HepG2 (cell line): ENCODE measurements at regions not wholly inside any gene's neighbourhood (a gene's known extent, or its start where the extent isn't known, plus 50 kb on each side); places are given as distances from the start of the nearest gene placed in this dataset.

Experiments
- ATAC-seq: fragments of 200-7000 bp; cut with Tn5 transposase; 3 replicates; pipeline ENCODE4 v1.9.1; 2020; ENCODE audit warnings: mild to moderate bottlenecking, moderate library complexity
- BruUV-seq: library from RNA; stranded (reverse); fragments of 400-500 nt; replicated peaks from 2 replicates; lab custom pipeline; 2021; lab: Mats Ljungman, UMichigan
- CTCF ChIA-PET: fragments of 300-600 bp; formaldehyde crosslinking; extraction: SDS; loops from one replicate; lab custom pipeline; 2021; ENCODE audit warnings: low total read pairs, inconsistent platforms, low intra/inter-chr PET ratio; lab: Yijun Ruan, JAX
- POLR2A ChIA-PET: fragments of 350-600 bp; sonication (Branson Sonifier 250); formaldehyde crosslinking; loops from one replicate; lab custom pipeline; 2020; ENCODE audit warnings: antibody characterized with exemption, inconsistent platforms; lab: Yijun Ruan, JAX
- DNase-seq: peaks from one replicate; pipeline ENCODE4 v3.0.0-alpha.2; 2015; ENCODE audit warnings: low spot score
- FAIRE-seq: peaks from 3 replicates; lab custom pipeline; 2011; peaks lifted over from hg19 to GRCh38; lab: Jason Lieb, UNC
- H2AFZ ChIP-seq: one replicate; pipeline ENCODE4 v1.6.1; 2011; ENCODE audit warnings: low read length, inconsistent platforms
- H3K27ac ChIP-seq: fragments of 300-600 bp; 3 replicates; pipeline ENCODE4 v1.8.0; 2011; ENCODE audit warnings: mixed run types, mild to moderate bottlenecking, mixed read lengths, low read length, inconsistent platforms; ENCODE audit not compliant: insufficient read depth; ENCODE audit errors: extremely low read length
- H3K27me3 ChIP-seq, 2 experiments: fragments of 200-600 bp in 1 of 2; 2 replicates in 1 of 2; 3 replicates in 1 of 2; pipeline versions ENCODE4 v1.6.0 to v1.8.0; 2011; ENCODE audit warnings: low read length in 2 of 2, mild to moderate bottlenecking in 2 of 2, moderate library complexity in 2 of 2, inconsistent platforms in 1 of 2; ENCODE audit not compliant: insufficient read depth in 2 of 2, control insufficient read depth in 1 of 2
- H3K36me3 ChIP-seq, 2 experiments: fragments of 200-600 bp in 1 of 2; replicated peaks in 1 of 2; 2 replicates in 1 of 2; 3 replicates in 1 of 2; pipeline versions ENCODE4 v1.5.1 to v1.8.0; 2011; ENCODE audit warnings: low read length in 2 of 2, inconsistent platforms in 1 of 2; ENCODE audit not compliant: insufficient read depth in 2 of 2, control insufficient read depth in 1 of 2
- H3K4me1 ChIP-seq: 2 replicates; pipeline ENCODE4 v1.5.1; 2012; ENCODE audit warnings: low read length, inconsistent platforms; ENCODE audit not compliant: insufficient read depth
- H3K4me2 ChIP-seq: 2 replicates; pipeline ENCODE4 v1.6.0; 2011; ENCODE audit warnings: low read depth, low read length, inconsistent platforms
- H3K4me3 ChIP-seq, 3 experiments: fragments of 200-600 bp in 1 of 3; sonication (generic), shearing (Covaris generic) in 1 of 3; replicated peaks in 1 of 3; 2 replicates each; pipeline ENCODE4 v1.5.1; 2011 to 2016; ENCODE audit warnings: low read length in 3 of 3, inconsistent platforms in 2 of 3, low read depth in 2 of 3, mild to moderate bottlenecking in 2 of 3, control low read depth in 1 of 3, mixed read lengths in 1 of 3; ENCODE audit not compliant: insufficient read depth in 1 of 3
- H3K79me2 ChIP-seq: one replicate; pipeline ENCODE4 v1.6.1; 2011; ENCODE audit warnings: low read length, inconsistent platforms; ENCODE audit not compliant: insufficient read depth
- H3K9ac ChIP-seq: 2 replicates; pipeline ENCODE4 v1.6.0; 2011; ENCODE audit warnings: mild to moderate bottlenecking, low read depth, low read length, inconsistent platforms; ENCODE audit not compliant: insufficient read depth
- H3K9me3 ChIP-seq: 2 replicates; pipeline ENCODE4 v1.5.1; 2012; ENCODE audit warnings: mild to moderate bottlenecking, low read length
- H4K20me1 ChIP-seq: 2 replicates; pipeline ENCODE4 v1.6.0; 2011; ENCODE audit warnings: inconsistent platforms, mild to moderate bottlenecking, low read length, moderate library complexity; ENCODE audit not compliant: insufficient read depth
- CCDC6 ChIP-seq: sonication (generic); formaldehyde crosslinking; IDR thresholded peaks from 2 replicates; pipeline ENCODE4 v1.8.1; 2022; ENCODE audit warnings: mild to moderate bottlenecking, missing genetic modification reagents, moderate library complexity
- JARID2 ChIP-seq: sonication (generic); formaldehyde crosslinking; IDR thresholded peaks from 2 replicates; pipeline ENCODE4 v1.8.1; 2023; ENCODE audit warnings: missing genetic modification reagents, inconsistent platforms; ENCODE audit not compliant: insufficient replicate concordance
- PPARG ChIP-seq: conservative IDR thresholded peaks from 2 replicates; pipeline ENCODE4 v1.6.1; 2016; ENCODE audit warnings: missing biosample characterization, missing genetic modification reagents
- RBM39 ChIP-seq: fragments of 200-400 bp; formaldehyde crosslinking; IDR thresholded peaks from one replicate; pipeline ENCODE4 v1.6.1; 2018; ENCODE audit warnings: antibody characterized with exemption, mild to moderate bottlenecking, low read depth, low read length; ENCODE audit not compliant: poor library complexity, severe bottlenecking
- ZNF383 ChIP-seq: sonication (generic); formaldehyde crosslinking; IDR thresholded peaks from 2 replicates; pipeline ENCODE4 v1.4.0; 2020; ENCODE audit warnings: missing genetic modification reagents, mild to moderate bottlenecking, borderline replicate concordance
- ZNF496 ChIP-seq: sonication (generic); formaldehyde crosslinking; IDR thresholded peaks from 2 replicates; pipeline ENCODE4 v1.8.1; 2023; ENCODE audit warnings: mild to moderate bottlenecking, moderate library complexity, missing genetic modification reagents; ENCODE audit not compliant: insufficient replicate concordance
- ZNF878 ChIP-seq: sonication (generic); formaldehyde crosslinking; IDR thresholded peaks from 2 replicates; pipeline ENCODE4 v1.8.1; 2023; ENCODE audit warnings: mild to moderate bottlenecking, missing genetic modification reagents, moderate library complexity
- ZZZ3 ChIP-seq: sonication (generic); formaldehyde crosslinking; IDR thresholded peaks from 2 replicates; pipeline ENCODE4 v1.4.0; 2020; ENCODE audit warnings: missing genetic modification reagents, mild to moderate bottlenecking, borderline replicate concordance
- WGBS: methylation state at CpG from one replicate; pipeline ENCODE4 v1.1.6; 2017; ENCODE audit warnings: low lambda C conversion rate; 5-methylcytosine and 5-hydroxymethylcytosine counted together
- in situ Hi-C: cut with HindIII; loops from 2 replicates; pipeline ENCODE4 v1.10.0; 2017; ENCODE audit warnings: low pct_unique_long_range_greater_than_20kb; ENCODE audit not compliant: extremely low pct_ligation_motif_present
- intact Hi-C: fragments of 100-400 bp; cut with micrococcal nuclease; formaldehyde crosslinking; loops from one replicate; pipeline ENCODE4 v1.10.0; 2022; ENCODE audit not compliant: unreplicated experiment
- TF ChIP-seq, protein P1 (sequence below): sonication (generic); formaldehyde crosslinking; IDR thresholded peaks from 2 replicates; pipeline ENCODE4 v1.4.0; 2020; ENCODE audit warnings: low read depth, mild to moderate bottlenecking, missing genetic modification reagents
- TF ChIP-seq, protein P2 (sequence below): sonication (generic); formaldehyde crosslinking; IDR thresholded peaks from 2 replicates; pipeline ENCODE4 v1.4.0; 2020; ENCODE audit warnings: missing genetic modification reagents
- TF ChIP-seq, protein P3 (sequence below): IDR thresholded peaks from 2 replicates; pipeline ENCODE4 v1.6.1; 2018; ENCODE audit warnings: missing genetic modification reagents, mild to moderate bottlenecking, missing compliant biosample characterization

- WGBS: 0% methylated on average over 2 of the region's 2 CpGs
- no TSS peak for BruUV-seq
- H3K27ac ChIP-seq: no peak overlapping the region
Observed at GRCh38 chr7:51545131-51545530, 228.5 kb upstream of the COBL start.

More at GRCh38 chr7:51545131-51545530, 228.5 kb upstream of the COBL start:
- Histone ChIP-seq H3K4me2 (no peak overlapping the region), H2AFZ (no peak overlapping the region), H4K20me1 (no peaks in the 10 kb centered on the region), H3K4me3 (no peak overlapping the region), H3K27me3 (no peaks in the 10 kb centered on the region), H3K9ac (no peak overlapping the region), H3K4me1 (no peaks in the 10 kb centered on the region), H3K9me3 (no peaks in the 10 kb centered on the region), H3K36me3 (no peaks in the 10 kb centered on the region), H3K79me2 (no peaks in the 10 kb centered on the region)
- TF ChIP-seq, protein P1, sequence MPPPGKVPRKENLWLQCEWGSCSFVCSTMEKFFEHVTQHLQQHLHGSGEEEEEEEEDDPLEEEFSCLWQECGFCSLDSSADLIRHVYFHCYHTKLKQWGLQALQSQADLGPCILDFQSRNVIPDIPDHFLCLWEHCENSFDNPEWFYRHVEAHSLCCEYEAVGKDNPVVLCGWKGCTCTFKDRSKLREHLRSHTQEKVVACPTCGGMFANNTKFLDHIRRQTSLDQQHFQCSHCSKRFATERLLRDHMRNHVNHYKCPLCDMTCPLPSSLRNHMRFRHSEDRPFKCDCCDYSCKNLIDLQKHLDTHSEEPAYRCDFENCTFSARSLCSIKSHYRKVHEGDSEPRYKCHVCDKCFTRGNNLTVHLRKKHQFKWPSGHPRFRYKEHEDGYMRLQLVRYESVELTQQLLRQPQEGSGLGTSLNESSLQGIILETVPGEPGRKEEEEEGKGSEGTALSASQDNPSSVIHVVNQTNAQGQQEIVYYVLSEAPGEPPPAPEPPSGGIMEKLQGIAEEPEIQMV: no peak
- TF ChIP-seq CCDC6 (CRISPR knock-in tag): no peak
- no peak for TF ChIP-seq ZNF878 (CRISPR knock-in tag)
- TF ChIP-seq RBM39: no peak
- TF ChIP-seq, protein P2, sequence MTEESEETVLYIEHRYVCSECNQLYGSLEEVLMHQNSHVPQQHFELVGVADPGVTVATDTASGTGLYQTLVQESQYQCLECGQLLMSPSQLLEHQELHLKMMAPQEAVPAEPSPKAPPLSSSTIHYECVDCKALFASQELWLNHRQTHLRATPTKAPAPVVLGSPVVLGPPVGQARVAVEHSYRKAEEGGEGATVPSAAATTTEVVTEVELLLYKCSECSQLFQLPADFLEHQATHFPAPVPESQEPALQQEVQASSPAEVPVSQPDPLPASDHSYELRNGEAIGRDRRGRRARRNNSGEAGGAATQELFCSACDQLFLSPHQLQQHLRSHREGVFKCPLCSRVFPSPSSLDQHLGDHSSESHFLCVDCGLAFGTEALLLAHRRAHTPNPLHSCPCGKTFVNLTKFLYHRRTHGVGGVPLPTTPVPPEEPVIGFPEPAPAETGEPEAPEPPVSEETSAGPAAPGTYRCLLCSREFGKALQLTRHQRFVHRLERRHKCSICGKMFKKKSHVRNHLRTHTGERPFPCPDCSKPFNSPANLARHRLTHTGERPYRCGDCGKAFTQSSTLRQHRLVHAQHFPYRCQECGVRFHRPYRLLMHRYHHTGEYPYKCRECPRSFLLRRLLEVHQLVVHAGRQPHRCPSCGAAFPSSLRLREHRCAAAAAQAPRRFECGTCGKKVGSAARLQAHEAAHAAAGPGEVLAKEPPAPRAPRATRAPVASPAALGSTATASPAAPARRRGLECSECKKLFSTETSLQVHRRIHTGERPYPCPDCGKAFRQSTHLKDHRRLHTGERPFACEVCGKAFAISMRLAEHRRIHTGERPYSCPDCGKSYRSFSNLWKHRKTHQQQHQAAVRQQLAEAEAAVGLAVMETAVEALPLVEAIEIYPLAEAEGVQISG (CRISPR knock-in tag): no peak
- no peak for TF ChIP-seq ZNF383 (CRISPR knock-in tag)
- no peak for TF ChIP-seq PPARG (CRISPR knock-in tag)
- TF ChIP-seq, protein P3, sequence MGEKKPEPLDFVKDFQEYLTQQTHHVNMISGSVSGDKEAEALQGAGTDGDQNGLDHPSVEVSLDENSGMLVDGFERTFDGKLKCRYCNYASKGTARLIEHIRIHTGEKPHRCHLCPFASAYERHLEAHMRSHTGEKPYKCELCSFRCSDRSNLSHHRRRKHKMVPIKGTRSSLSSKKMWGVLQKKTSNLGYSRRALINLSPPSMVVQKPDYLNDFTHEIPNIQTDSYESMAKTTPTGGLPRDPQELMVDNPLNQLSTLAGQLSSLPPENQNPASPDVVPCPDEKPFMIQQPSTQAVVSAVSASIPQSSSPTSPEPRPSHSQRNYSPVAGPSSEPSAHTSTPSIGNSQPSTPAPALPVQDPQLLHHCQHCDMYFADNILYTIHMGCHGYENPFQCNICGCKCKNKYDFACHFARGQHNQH (CRISPR knock-in tag): no peak
- TF ChIP-seq JARID2 (CRISPR knock-in tag): no peak
- no peak for TF ChIP-seq ZNF496 (CRISPR knock-in tag)
- TF ChIP-seq ZZZ3 (CRISPR knock-in tag): no peak
- intact Hi-C loops (no loop called here), in situ Hi-C loops (no loop called here)
- FAIRE-seq (no peak), ATAC-seq (no peak), DNase-seq (no peak)
- ChIA-PET POLR2A (no interaction called here), CTCF (no interaction called here)
